OCI-LY7 (cell line): ENCODE measurements at regions not wholly inside any gene's neighbourhood (a gene's known extent, or its start where the extent isn't known, plus 50 kb on each side); places are given as distances from the start of the nearest gene placed in this dataset.

Source experiments
- BruUV-seq: library from RNA; stranded (reverse); fragments of 400-500 nt; replicated peaks from 2 replicates; lab custom pipeline; 2021; lab: Mats Ljungman, UMichigan
- CTCF ChIA-PET: fragments of 300-600 bp; sonication (Branson Sonifier 250); formaldehyde crosslinking; loops from one replicate; lab custom pipeline; 2022; ENCODE audit warnings: antibody characterized with exemption; ENCODE audit not compliant: unreplicated experiment; lab: Charles Lee
- POLR2A ChIA-PET: fragments of 300-600 bp; sonication (Branson Sonifier 250); formaldehyde crosslinking; loops from one replicate; lab custom pipeline; 2022; ENCODE audit warnings: antibody characterized with exemption; lab: Charles Lee
- DNase-seq: peaks from one replicate; pipeline ENCODE4 v3.0.0-alpha.2; 2015; ENCODE audit warnings: low spot score
- H2AFZ ChIP-seq: fragments of 200-600 bp; sonication (generic), shearing (Covaris generic); 2 replicates; pipeline ENCODE4 v1.6.1; 2014; ENCODE audit warnings: mild to moderate bottlenecking, antibody characterized with exemption, low read length, moderate library complexity
- H3K27ac ChIP-seq: fragments of 200-600 bp; sonication (generic); 2 replicates; pipeline ENCODE4 v1.5.1; 2014; ENCODE audit warnings: mixed run types, low read depth, mild to moderate bottlenecking, moderate library complexity, low read length, inconsistent platforms; ENCODE audit not compliant: poor library complexity, severe bottlenecking
- H3K36me3 ChIP-seq: fragments of 200-600 bp; sonication (generic); 2 replicates; pipeline ENCODE4 v1.6.1; 2014; ENCODE audit warnings: mild to moderate bottlenecking, antibody characterized with exemption, low read length, moderate library complexity, mixed read lengths; ENCODE audit not compliant: insufficient read depth
- H3K4me1 ChIP-seq: fragments of 200-600 bp; sonication (generic); 2 replicates; pipeline ENCODE4 v1.5.1; 2014; ENCODE audit warnings: mild to moderate bottlenecking, low read length; ENCODE audit not compliant: insufficient read depth, poor library complexity, severe bottlenecking
- H3K4me2 ChIP-seq: fragments of 200-600 bp; sonication (generic); 2 replicates; pipeline ENCODE4 v1.6.1; 2014; ENCODE audit warnings: mild to moderate bottlenecking, low read length
- H3K4me3 ChIP-seq: fragments of 200-600 bp; sonication (generic); 2 replicates; pipeline ENCODE4 v1.5.1; 2014; ENCODE audit warnings: mild to moderate bottlenecking, low read depth, low read length; ENCODE audit not compliant: poor library complexity, severe bottlenecking
- H3K79me2 ChIP-seq: fragments of 200-600 bp; sonication (generic); 2 replicates; pipeline ENCODE4 v1.6.1; 2016; ENCODE audit warnings: low read depth, mild to moderate bottlenecking, low read length, moderate library complexity, mixed read lengths; ENCODE audit not compliant: insufficient read depth
- H3K9me2 ChIP-seq: fragments of 200-600 bp; sonication (generic); 2 replicates; pipeline ENCODE4 v1.6.1; 2016; ENCODE audit warnings: mild to moderate bottlenecking, low read length, mixed read lengths; ENCODE audit not compliant: insufficient read depth
- H3K9me3 ChIP-seq: fragments of 200-600 bp; sonication (generic); 2 replicates; pipeline ENCODE4 v1.6.1; 2014; ENCODE audit warnings: mild to moderate bottlenecking, mixed run types, low read length, mixed read lengths
- H4K20me1 ChIP-seq: fragments of 200-600 bp; sonication (generic); 2 replicates; pipeline ENCODE4 v1.6.1; 2014; ENCODE audit warnings: mild to moderate bottlenecking, antibody characterized with exemption, low read length, moderate library complexity, mixed read lengths; ENCODE audit not compliant: insufficient read depth
- EZH2phosphoT487 ChIP-seq: fragments of 200-600 bp; sonication (generic); IDR thresholded peaks from 2 replicates; pipeline ENCODE4 v1.6.1; 2018; ENCODE audit warnings: low read depth, borderline replicate concordance, mild to moderate bottlenecking, mixed run types, antibody characterized with exemption, low read length, moderate library complexity, mixed read lengths
- intact Hi-C: fragments of 100-400 bp; cut with micrococcal nuclease; formaldehyde crosslinking; loops from one replicate; pipeline ENCODE4 v1.10.0; 2022; ENCODE audit not compliant: unreplicated experiment
- TF ChIP-seq, protein P1 (sequence below): fragments of 200-600 bp; sonication (generic); conservative IDR thresholded peaks from 2 replicates; pipeline ENCODE4 v1.5.1; 2014; ENCODE audit warnings: mild to moderate bottlenecking, antibody characterized with exemption, low read length, moderate library complexity, mixed read lengths

DNA sequence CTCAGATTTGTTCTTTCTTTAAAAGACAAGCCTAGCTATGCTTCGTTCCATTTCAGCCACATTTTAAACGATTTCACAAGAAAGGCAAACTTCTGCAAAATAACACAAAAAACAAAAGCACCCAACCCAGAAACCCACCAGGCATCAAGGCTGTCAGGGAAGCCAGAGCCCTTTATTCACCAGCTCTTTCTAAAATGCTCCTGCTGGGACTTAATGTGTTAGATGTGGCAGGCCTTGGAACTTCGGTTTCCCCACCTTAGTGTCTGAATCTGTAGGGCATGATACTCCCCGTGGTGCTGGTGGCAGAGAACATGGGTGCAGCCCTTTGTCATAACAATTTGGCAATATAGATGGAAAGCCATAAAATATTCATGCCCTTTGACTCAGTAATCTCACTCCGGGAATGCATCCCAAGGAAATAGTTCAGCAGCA, 56.8 kb upstream of the LCTL start:
- Histone ChIP-seq H3K79me2 (no peaks in the 10 kb centered on the region), H3K4me2 (no peak overlapping the region), H3K4me1 (no peaks in the 10 kb centered on the region), H2AFZ (no peak overlapping the region), H4K20me1 (no peaks in the 10 kb centered on the region), H3K36me3 (no peaks in the 10 kb centered on the region), H3K9me2 (no peaks in the 10 kb centered on the region), H3K4me3 (no peak overlapping the region), H3K27ac (no peak overlapping the region), H3K9me3 (no peaks in the 10 kb centered on the region)
- no peak for DNase-seq
- ChIA-PET POLR2A (no interaction called here), CTCF (no interaction called here)
- intact Hi-C loops, result no loop called here
- no TSS peak for BruUV-seq
- TF ChIP-seq, protein P1, sequence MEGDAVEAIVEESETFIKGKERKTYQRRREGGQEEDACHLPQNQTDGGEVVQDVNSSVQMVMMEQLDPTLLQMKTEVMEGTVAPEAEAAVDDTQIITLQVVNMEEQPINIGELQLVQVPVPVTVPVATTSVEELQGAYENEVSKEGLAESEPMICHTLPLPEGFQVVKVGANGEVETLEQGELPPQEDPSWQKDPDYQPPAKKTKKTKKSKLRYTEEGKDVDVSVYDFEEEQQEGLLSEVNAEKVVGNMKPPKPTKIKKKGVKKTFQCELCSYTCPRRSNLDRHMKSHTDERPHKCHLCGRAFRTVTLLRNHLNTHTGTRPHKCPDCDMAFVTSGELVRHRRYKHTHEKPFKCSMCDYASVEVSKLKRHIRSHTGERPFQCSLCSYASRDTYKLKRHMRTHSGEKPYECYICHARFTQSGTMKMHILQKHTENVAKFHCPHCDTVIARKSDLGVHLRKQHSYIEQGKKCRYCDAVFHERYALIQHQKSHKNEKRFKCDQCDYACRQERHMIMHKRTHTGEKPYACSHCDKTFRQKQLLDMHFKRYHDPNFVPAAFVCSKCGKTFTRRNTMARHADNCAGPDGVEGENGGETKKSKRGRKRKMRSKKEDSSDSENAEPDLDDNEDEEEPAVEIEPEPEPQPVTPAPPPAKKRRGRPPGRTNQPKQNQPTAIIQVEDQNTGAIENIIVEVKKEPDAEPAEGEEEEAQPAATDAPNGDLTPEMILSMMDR, result no peak
- no peak for TF ChIP-seq EZH2phosphoT487

DNA sequence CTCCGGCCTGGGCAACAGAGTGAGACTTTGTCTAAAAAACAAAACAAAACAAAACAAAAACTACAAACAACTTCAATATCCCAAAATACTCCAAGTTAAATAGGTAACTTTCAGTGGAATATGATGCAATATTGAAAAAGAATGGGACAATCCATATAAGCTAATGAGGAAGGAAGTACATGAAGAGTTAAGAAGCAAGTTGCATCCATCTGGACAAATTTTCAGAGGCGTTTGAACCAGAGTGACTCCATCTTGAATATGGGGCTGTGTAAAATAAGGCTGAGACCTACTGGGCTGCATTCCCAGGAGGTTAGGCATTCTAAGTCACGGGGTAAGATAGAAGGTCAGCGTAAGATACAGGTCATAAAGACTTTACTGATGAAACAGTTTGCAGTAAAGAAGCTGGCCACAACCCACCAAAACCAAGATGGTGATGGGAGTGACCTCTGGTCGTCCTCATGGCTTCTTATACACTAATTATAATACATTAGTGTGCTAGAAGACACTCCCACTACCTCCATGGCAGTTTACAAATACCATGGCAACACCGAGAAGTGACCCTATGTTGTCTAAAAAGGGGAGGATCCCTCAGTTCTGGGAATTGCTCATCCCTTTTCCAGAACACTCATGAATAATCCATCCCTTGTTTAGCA, 58.1 kb upstream of the LCTL start:
- no peak overlapping the region for H3K4me3 ChIP-seq
- ChIA-PET POLR2A (interaction anchor here (1.3 kb wide), 1 partner anchor 60 kb away, joined by 3 read pairs; no protein-coding TSS in a partner anchor), CTCF (no interaction called here)
- intact Hi-C loops, result no loop called here
- no TSS peak for BruUV-seq
- H2AFZ ChIP-seq, result no peak overlapping the region
- H3K27ac ChIP-seq, result no peak overlapping the region
- H4K20me1 ChIP-seq, result no peaks in the 10 kb centered on the region
- no peaks in the 10 kb centered on the region for H3K9me3 ChIP-seq
- TF ChIP-seq, protein P1, result no peak
- TF ChIP-seq EZH2phosphoT487, result no peak
- no peaks in the 10 kb centered on the region for H3K4me1 ChIP-seq
- H3K36me3 ChIP-seq, result no peaks in the 10 kb centered on the region
- H3K9me2 ChIP-seq, result no peaks in the 10 kb centered on the region
- H3K4me2 ChIP-seq, result no peak overlapping the region
- H3K79me2 ChIP-seq, result no peaks in the 10 kb centered on the region
- DNase-seq, result no peak

DNA sequence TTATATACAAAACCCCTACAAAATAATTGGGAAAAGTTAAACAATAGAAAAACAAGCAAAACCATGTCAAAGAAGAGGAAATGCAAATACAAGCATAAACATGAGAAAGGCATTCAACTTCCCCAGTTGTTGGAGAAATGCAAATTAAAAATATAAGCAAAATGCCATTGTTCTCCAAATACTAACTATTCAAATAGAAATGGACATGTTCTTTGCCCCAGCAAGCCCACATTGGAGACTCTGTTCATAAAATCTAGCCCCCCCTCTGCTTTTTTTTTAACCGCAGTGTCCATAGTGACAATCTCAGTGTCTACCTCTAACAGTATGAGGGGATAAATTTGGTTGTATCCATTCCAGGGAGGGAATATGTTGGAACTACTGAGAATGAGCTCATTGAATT, 59.7 kb upstream of the LCTL start:
- no TSS peak for BruUV-seq
- no peaks in the 10 kb centered on the region for H3K79me2 ChIP-seq
- CTCF ChIA-PET, result no interaction called here

More for the DNA sequence above, 59.7 kb upstream of the LCTL start:
- POLR2A ChIA-PET, result interaction anchor here (1.0 kb wide), 1 partner anchor 22 kb away, joined by 3 read pairs; no protein-coding TSS in a partner anchor
- Histone ChIP-seq H3K27ac (no peak overlapping the region), H3K4me3 (no peak overlapping the region), H3K4me1 (no peaks in the 10 kb centered on the region), H3K9me2 (no peaks in the 10 kb centered on the region), H3K4me2 (no peak overlapping the region), H3K9me3 (no peaks in the 10 kb centered on the region), H4K20me1 (no peaks in the 10 kb centered on the region), H3K36me3 (no peaks in the 10 kb centered on the region), H2AFZ (no peak overlapping the region)
- TF ChIP-seq, protein P1, result no peak
- no peak for TF ChIP-seq EZH2phosphoT487
- DNase-seq, result no peak
- intact Hi-C loops, result no loop called here
